ENCODE measurements at regions not wholly inside any gene's neighbourhood (a gene's known extent, or its start where the extent isn't known, plus 50 kb on each side); places are given as distances from the start of the nearest gene placed in this dataset.
"Not testable (repeated sequence)": the region's sequence is repeated elsewhere in the genome, so short reads cannot be mapped to it uniquely, and the experiment has no call there.

DNA sequence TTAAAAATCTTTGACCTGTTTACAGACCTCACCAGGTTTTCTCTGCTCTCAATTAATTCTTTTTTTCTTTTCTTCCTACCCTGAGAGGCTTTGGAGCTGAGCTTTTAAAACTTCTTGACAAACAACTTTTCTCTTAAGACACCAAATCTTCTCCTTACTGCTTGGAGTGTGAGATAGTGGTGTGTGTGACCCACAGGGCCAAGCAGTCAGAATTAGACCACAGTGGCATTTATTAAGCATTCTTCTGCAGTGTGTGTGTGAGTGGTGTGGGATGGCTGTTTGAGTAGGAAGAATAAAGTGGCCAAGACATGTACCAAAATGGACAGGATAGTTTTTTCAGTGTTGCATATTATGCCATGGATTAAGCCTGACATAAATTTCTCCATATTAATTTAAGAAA is 665.1 kb downstream of the RAPGEF2 start:
- peaks cover under 1 to 6% (median 3%) of the 10 kb centered on the region in 3 donors for H3K9me3 Mint-ChIP-seq
- no peak overlapping the region for H3K27ac Mint-ChIP-seq

DNA sequence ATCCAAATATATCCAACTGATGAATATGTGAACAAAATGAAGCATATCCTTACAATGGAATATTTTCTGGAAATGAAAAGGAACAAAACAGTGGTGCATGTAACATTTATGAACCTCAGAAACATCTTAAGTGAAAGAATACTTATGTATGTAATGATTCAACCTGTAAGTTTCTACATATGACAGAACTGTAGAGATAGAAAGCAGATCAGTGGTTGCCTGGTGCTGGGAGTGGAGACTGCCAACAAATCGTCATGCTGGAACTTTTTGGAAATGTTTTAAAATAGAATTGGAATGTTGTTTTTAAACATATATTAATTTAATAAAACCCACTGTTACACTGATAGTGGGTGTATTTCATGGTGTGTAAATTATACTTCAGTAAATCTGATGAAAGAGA is 667.5 kb downstream of the RAPGEF2 start:
- Mint-ChIP-seq H3K4me1 (no peaks in the 10 kb centered on the region), H3K4me3 (no peak overlapping the region)

More for the DNA sequence above, 665.1 kb downstream of the RAPGEF2 start:
- H3K27me3 Mint-ChIP-seq = no peaks in the 10 kb centered on the region
- H3K4me3 Mint-ChIP-seq = no peak overlapping the region
- H3K4me1 Mint-ChIP-seq = no peaks in the 10 kb centered on the region
- no peaks in the 10 kb centered on the region for H3K36me3 Mint-ChIP-seq

DNA sequence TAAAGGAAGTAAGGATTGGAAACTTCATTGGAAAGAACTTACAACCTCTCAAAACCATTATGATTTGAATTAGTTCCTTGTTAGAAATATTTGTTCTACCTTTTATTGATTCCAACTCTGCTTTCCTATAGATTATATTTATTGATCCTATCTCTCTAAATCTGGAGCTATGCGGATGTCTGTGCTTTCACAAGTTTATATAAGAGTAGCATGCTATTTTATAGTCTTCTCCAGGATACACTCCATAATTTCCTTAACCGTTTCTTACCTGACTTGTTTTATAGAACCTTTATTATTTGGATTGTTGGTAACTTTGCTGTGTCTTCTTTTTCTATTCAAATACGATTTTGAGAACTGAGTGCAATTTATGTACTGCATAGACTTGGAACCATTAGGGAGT is 668.1 kb downstream of the RAPGEF2 start:
- Mint-ChIP-seq H3K36me3 (peaks cover 2% of the 10 kb centered on the region), H3K4me1 (no peaks in the 10 kb centered on the region), H3K4me3 (no peak overlapping the region), H3K27ac (no peak overlapping the region), H3K27me3 (no peaks in the 10 kb centered on the region), H3K9me3 (peaks cover 3 to 8% (median 4%) of the 10 kb centered on the region in 3 donors)

More for the DNA sequence above, 667.5 kb downstream of the RAPGEF2 start:
- no peak overlapping the region for H3K27ac Mint-ChIP-seq
- H3K27me3 Mint-ChIP-seq = no peaks in the 10 kb centered on the region
- peaks cover 2% of the 10 kb centered on the region for H3K36me3 Mint-ChIP-seq
- peaks cover 3 to 8% (median 4%) of the 10 kb centered on the region in 3 donors for H3K9me3 Mint-ChIP-seq

DNA sequence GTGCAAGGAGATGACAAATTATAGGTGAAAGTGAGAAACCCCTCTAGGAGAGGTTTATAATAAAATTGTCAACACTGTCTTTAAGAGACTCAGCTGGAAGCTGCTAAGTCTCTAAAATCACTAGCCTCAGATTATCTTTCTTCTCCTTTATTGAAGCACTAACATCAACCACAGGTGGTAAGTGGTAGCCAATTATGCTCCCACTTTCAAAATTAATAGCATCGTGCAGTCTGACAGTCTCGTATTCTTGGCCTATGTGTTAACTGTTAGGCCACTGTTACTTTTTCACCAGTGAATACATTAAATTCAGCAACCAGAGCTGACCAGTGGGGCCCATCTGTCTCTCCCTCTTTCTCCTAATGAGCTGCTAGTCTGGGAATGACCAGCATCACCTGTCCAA is 674.1 kb downstream of the RAPGEF2 start:
- H3K27ac Mint-ChIP-seq = no peak overlapping the region
- H3K4me1 Mint-ChIP-seq = no peaks in the 10 kb centered on the region
- no peaks in the 10 kb centered on the region for H3K27me3 Mint-ChIP-seq
- H3K36me3 Mint-ChIP-seq = peaks cover 2% of the 10 kb centered on the region
- no peak overlapping the region for H3K4me3 Mint-ChIP-seq
- peaks cover 3 to 7% (median 5%) of the 10 kb centered on the region in 3 donors for H3K9me3 Mint-ChIP-seq

DNA sequence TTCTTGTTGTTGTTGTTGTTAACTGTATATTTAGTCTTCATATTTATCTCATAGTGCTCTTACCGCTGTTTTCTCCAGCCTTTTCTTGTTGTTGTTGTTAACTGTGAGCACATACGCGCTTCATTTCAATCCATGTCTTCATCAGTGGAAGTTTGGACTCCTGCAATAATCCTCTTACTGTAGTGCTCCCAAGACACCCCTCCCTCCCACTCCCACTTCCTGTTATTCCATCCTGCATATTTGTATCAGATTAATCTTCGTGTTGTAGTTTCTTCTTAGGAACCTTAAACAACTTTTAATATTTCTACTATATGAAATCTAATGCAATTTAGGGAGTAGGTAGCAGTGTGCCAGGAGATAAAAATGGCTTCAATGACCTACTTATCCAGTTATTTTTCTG is 674.8 kb downstream of the RAPGEF2 start:
- Mint-ChIP-seq H3K36me3 (peaks cover 2% of the 10 kb centered on the region), H3K4me3 (no peak overlapping the region), H3K9me3 (peaks cover under 1 to 7% (median 2%) of the 10 kb centered on the region in 3 donors), H3K4me1 (no peaks in the 10 kb centered on the region), H3K27ac (no peak overlapping the region), H3K27me3 (no peaks in the 10 kb centered on the region)

DNA sequence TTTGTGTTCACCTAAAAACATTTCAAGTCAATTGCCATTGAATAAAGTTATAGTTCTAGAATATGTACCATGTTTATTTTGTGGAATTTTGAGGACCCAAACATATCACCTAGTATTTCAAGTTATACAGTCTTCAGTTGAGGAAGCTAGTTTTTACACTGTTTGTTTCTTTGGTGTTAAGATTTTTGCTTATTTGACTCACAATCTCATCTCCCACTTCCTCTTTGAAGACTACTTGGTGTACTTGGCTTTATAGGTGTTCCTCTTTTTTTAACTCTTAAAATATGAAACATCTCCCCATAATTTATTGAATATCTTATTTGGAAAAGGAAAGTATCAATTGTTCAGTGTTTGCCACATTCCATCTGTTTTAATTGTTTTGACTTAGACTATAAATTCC is 675.4 kb downstream of the RAPGEF2 start:
- H3K4me3 Mint-ChIP-seq = no peak overlapping the region
- no peaks in the 10 kb centered on the region for H3K4me1 Mint-ChIP-seq
- H3K36me3 Mint-ChIP-seq = peaks cover 2% of the 10 kb centered on the region
- peaks cover 0 to 4% (median 2%) of the 10 kb centered on the region in 3 donors for H3K9me3 Mint-ChIP-seq
- no peak overlapping the region for H3K27ac Mint-ChIP-seq
- H3K27me3 Mint-ChIP-seq = no peaks in the 10 kb centered on the region

DNA sequence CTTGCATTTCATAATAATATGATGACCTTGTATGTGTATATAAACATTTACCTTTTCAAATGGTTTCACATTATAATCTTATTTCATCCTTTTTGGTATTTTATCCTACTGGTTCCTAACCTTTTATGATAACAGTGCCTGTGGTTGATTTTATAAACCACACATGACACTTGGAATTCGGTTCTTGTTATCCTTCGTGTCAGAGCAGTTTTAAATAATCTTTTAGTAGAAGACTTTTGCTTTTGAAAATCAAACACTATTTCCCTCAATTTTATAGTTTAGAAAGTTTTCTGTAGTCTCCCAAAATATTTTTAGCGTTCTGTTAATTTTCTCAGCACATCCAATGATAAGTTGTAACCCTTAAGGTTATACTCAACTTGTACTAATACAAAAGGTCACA is 676.8 kb downstream of the RAPGEF2 start:
- H3K4me3 Mint-ChIP-seq = no peak overlapping the region
- H3K27me3 Mint-ChIP-seq = no peaks in the 10 kb centered on the region
- no peaks in the 10 kb centered on the region for H3K36me3 Mint-ChIP-seq
- H3K27ac Mint-ChIP-seq = no peak overlapping the region
- no peaks in the 10 kb centered on the region for H3K4me1 Mint-ChIP-seq
- peaks cover 0 to 5% (median 0%) of the 10 kb centered on the region in 3 donors for H3K9me3 Mint-ChIP-seq

DNA sequence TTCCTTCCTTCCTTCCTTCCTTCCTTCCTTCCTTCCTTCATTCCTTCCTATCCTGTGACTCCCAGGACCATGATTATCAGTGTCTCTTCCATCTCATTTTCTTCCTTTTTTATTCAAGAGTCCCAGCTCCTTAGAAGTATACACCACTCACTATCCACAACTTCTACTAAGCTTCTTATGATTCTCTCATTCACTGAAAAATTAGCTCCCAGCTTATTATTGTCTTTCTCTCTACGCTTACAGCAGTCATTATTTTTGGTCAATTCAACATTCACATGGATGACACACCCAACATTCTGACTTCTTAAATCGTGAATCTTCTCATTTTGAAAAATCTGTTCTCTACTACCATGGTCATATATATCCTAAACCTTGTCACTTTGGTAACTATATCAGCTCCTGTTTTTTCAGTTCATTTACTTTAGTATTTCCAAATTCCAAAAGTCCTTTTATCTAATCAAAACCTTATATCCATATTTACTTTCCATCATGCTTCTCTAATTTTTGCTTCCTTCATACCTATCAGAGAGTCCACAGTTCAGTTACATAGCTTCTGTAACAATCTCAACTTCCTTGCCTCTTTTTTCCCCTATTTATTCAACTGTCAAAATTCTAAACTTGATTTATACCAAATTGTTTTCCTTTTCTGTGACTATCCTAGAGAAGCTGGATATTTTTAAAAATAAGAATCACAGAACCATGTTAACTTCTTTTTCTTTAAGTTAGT is 677.5 kb downstream of the RAPGEF2 start:
- H3K27me3 Mint-ChIP-seq = no peaks in the 10 kb centered on the region
- peaks cover 0 to 7% (median 0%) of the 10 kb centered on the region in 3 donors for H3K9me3 Mint-ChIP-seq
- H3K27ac Mint-ChIP-seq = no peak overlapping the region
- no peaks in the 10 kb centered on the region for H3K4me1 Mint-ChIP-seq
- H3K4me3 Mint-ChIP-seq = no peak overlapping the region
- no peaks in the 10 kb centered on the region for H3K36me3 Mint-ChIP-seq

DNA sequence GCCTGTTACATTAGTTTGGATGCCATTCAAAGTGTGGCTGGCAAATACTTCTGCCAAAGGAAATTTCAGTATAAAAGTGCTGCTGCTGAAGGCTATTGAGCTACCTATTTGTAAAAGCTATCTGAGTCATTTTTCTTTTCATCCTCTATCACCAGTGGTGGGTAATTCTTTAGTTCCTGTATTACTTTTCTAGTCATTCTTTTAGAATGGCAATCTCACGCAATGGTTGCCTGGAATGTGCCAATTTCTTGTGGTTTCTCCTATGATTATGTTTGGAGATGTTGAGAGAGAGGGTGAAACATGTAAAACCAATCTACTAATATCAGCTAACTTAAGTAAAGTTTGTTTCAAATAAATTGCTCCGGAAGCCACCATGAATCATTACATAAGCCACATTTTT is 685.0 kb downstream of the RAPGEF2 start:
- no peaks in the 10 kb centered on the region for H3K27me3 Mint-ChIP-seq
- H3K4me1 Mint-ChIP-seq = no peaks in the 10 kb centered on the region
- no peak overlapping the region for H3K27ac Mint-ChIP-seq
- no peak overlapping the region for H3K4me3 Mint-ChIP-seq
- H3K9me3 Mint-ChIP-seq = peaks cover 0 to 3% (median 3%) of the 10 kb centered on the region in 3 donors
- no peaks in the 10 kb centered on the region for H3K36me3 Mint-ChIP-seq

DNA sequence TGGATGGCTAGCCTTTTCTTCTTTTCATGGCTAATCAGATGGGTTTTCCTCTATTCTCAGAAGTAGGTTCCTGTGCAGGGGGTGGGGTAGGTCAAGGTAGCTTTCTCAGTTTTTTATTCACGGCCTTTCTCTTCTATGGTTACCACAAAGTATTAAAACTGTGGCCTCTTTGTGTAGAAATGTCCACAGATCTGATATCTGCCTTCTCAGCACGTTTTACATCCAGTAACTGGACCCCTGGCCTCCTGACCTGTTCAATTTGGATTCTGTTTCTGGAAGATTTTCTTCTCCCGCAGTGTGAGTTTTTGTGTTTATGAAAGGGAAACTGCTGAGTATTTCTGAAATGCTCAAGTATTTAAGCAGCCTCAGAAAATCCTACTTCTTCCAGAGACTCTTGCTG is 688.5 kb downstream of the RAPGEF2 start:
- H3K9me3 Mint-ChIP-seq = peaks cover 0 to 3% (median 3%) of the 10 kb centered on the region in 3 donors
- no peaks in the 10 kb centered on the region for H3K27me3 Mint-ChIP-seq
- H3K4me3 Mint-ChIP-seq = no peak overlapping the region
- H3K4me1 Mint-ChIP-seq = no peaks in the 10 kb centered on the region
- H3K27ac Mint-ChIP-seq = no peak overlapping the region
- peaks cover under 1% of the 10 kb centered on the region for H3K36me3 Mint-ChIP-seq

DNA sequence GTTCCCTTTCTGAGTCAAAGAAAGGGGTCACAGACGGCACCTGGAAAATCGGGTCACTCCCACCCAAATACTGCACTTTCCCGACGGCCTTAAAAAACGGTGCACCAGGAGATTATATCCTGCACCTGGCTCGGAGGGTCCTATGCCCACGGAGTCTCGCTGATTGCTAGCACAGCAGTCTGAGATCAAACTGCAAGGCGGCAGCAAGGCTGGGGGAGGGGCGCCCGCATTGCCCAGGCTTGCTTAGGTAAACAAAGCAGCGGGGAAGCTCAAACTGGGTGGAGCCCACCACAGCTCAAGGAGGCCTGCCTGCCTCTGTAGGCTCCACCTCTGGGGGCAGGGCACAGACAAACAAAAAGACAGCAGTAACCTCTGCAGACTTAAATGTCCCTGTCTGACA is 701.7 kb downstream of the RAPGEF2 start:
- not testable (repeated sequence) for H3K9me3 Mint-ChIP-seq, H3K4me3 Mint-ChIP-seq, H3K4me1 Mint-ChIP-seq, H3K36me3 Mint-ChIP-seq, H3K27ac Mint-ChIP-seq, H3K27me3 Mint-ChIP-seq

DNA sequence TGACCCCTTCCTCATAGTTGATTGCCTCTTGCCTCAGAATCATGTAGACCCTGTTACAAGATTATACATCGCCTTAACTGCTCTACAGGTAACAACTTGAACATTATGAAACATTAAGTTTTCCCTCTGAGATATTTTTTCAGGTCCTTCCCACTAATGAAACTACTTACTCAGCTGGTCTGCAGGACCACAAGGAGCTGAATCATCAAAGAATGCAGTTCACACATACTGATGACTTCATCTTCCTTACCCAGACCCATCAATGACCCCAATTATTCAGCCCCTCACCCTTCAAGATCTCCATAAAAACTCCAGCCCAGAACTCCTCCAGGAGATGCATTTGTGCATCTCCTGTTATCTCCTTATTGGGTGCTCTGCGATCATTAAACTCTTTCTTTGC is 720.9 kb downstream of the RAPGEF2 start:
- no peaks in the 10 kb centered on the region for H3K27me3 Mint-ChIP-seq
- no peaks in the 10 kb centered on the region for H3K4me1 Mint-ChIP-seq
- peaks cover 1% of the 10 kb centered on the region for H3K36me3 Mint-ChIP-seq
- no peak overlapping the region for H3K4me3 Mint-ChIP-seq
- H3K27ac Mint-ChIP-seq = no peak overlapping the region
- H3K9me3 Mint-ChIP-seq = peaks cover 2 to 12% (median 4%) of the 10 kb centered on the region in 3 donors

DNA sequence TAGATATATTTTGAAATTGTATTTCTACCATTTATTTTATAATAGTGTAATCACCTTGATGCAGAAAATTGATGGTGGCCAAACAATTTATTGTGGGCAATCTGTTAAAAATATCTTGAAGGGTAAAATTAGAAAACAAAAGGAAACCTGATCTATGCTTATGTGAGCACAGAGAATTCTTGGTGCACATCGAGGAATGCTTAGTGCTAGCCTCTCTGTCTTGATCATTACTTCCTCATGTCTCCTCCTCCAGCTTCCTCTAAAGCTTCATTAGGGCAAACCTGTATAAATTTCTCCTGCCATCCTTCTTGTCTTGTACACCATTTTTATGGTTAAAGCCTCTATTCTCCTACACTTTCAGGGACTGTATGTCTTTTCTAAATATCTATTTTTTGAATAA is 725.8 kb downstream of the RAPGEF2 start:
- no peak overlapping the region for H3K27ac Mint-ChIP-seq
- peaks cover 5 to 17% (median 5%) of the 10 kb centered on the region in 3 donors for H3K9me3 Mint-ChIP-seq
- H3K27me3 Mint-ChIP-seq = no peaks in the 10 kb centered on the region
- H3K4me1 Mint-ChIP-seq = no peaks in the 10 kb centered on the region
- no peaks in the 10 kb centered on the region for H3K36me3 Mint-ChIP-seq
- no peak overlapping the region for H3K4me3 Mint-ChIP-seq

DNA sequence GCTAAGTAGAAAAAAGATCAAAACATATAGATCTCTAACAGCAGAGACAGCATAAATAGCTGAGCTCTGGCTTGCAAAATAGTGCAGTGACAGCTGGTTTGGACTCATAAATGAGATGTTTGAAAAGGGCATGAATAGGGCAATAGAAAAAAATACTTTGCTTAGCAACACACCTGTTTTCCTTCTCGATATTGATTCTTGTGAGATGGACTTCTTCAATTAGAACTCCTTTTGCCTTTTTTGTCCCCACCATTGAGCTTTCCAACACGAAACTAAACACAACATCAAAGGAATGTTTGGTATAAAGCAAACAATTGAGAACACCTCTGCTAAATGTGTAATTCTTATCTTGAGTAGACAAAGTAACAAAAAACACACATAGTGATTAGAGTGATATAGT is 726.3 kb downstream of the RAPGEF2 start:
- H3K36me3 Mint-ChIP-seq = no peaks in the 10 kb centered on the region
- H3K9me3 Mint-ChIP-seq = peaks cover 3 to 21% (median 5%) of the 10 kb centered on the region in 3 donors
- no peak overlapping the region for H3K4me3 Mint-ChIP-seq

DNA sequence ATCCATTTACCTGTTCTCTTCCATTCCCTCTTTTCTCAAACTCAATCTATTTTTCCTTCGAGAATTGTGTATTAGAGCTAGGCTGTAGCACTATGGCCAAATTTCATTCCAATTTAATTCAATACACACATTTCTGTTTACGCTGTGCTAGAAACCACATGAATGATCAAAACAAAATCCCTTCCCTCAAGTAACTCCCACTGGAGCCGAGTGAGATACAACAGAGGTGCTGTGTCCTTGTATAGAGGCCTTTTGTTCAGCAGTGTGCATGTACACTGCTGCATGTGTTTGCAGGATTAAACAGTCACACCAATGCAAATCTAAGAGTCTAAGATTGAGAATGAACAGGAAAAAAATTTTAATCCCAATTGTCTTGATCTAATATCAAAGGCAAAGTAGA is 734.2 kb downstream of the RAPGEF2 start:
- Mint-ChIP-seq H3K4me3 (no peak overlapping the region), H3K36me3 (no peaks in the 10 kb centered on the region), H3K27me3 (no peaks in the 10 kb centered on the region), H3K4me1 (no peaks in the 10 kb centered on the region), H3K27ac (no peak overlapping the region), H3K9me3 (peaks cover 1 to 12% (median 3%) of the 10 kb centered on the region in 3 donors)

More for the DNA sequence above, 726.3 kb downstream of the RAPGEF2 start:
- Mint-ChIP-seq H3K27me3 (no peaks in the 10 kb centered on the region), H3K27ac (no peak overlapping the region), H3K4me1 (no peaks in the 10 kb centered on the region)

DNA sequence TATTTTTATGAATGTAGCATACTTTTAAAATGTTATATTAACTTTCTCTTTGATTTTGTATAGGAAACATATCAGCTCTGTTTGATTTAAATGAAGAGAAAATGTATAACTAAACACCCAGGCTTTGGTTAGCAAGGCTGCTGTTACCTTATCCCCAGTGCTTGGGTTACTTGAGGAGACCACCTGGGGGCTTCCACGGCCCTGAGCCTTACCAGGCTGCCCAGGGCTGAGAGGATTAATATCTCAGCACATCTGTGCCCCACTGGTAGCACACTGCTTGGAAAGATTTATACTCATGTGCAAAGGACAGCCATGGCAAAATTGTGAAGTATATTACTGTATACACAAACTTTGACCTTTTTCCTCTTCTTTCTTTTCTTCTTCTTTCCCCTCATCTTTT is 752.9 kb downstream of the RAPGEF2 start:
- no peak overlapping the region for H3K4me3 Mint-ChIP-seq
- H3K27me3 Mint-ChIP-seq = no peaks in the 10 kb centered on the region

More for the DNA sequence above, 752.9 kb downstream of the RAPGEF2 start:
- Mint-ChIP-seq H3K9me3 (peaks cover 3 to 6% (median 4%) of the 10 kb centered on the region in 3 donors), H3K36me3 (no peaks in the 10 kb centered on the region), H3K27ac (no peak overlapping the region), H3K4me1 (no peaks in the 10 kb centered on the region)

All from IgD-negative memory B cell (primary cell).